WTC11 (cell line): ENCODE measurements at regions not wholly inside any gene's neighbourhood (a gene's known extent, or its start where the extent isn't known, plus 50 kb on each side); places are given as distances from the start of the nearest gene placed in this dataset.

Experiments
- ATAC-seq: fragments of 200-7000 bp; cut with Tn5 transposase; 2 replicates; pipeline ENCODE4 v1.10.0; 2021; ENCODE audit warnings: mild to moderate bottlenecking, moderate library complexity
- CTCF ChIA-PET: fragments of 300-600 bp; sonication (Branson Sonifier 250); formaldehyde crosslinking; loops from one replicate; lab custom pipeline; 2021; ENCODE audit warnings: antibody characterized with exemption; lab: Charles Lee
- POLR2A ChIA-PET: fragments of 350-600 bp; sonication (Branson Sonifier 250); formaldehyde crosslinking; loops from one replicate; lab custom pipeline; 2021; ENCODE audit warnings: antibody characterized with exemption; lab: Charles Lee
- DNase-seq: peaks from one replicate; pipeline ENCODE4 v3.0.0; 2021; ENCODE audit warnings: low spot score
- H3K27ac Mint-ChIP-seq: 2 replicates; pipeline ENCODE4 v1.8.0; 2021; ENCODE audit warnings: mixed read lengths
- H3K27me3 Mint-ChIP-seq: 2 replicates; pipeline ENCODE4 v1.8.0; 2021; ENCODE audit warnings: low read depth, mild to moderate bottlenecking, moderate library complexity, mixed read lengths
- H3K36me3 Mint-ChIP-seq: 2 replicates; pipeline ENCODE4 v1.8.0; 2021; ENCODE audit warnings: mixed read lengths
- H3K4me1 Mint-ChIP-seq: 2 replicates; pipeline ENCODE4 v1.8.0; 2022; ENCODE audit warnings: mixed read lengths
- H3K4me3 Mint-ChIP-seq: 2 replicates; pipeline ENCODE4 v1.8.0; 2021; ENCODE audit warnings: mild to moderate bottlenecking, moderate library complexity, mixed read lengths
- H3K9me3 Mint-ChIP-seq: 2 replicates; pipeline ENCODE4 v1.8.0; 2021; ENCODE audit warnings: mixed read lengths
- ATF3 ChIP-seq: sonication (generic); formaldehyde crosslinking; conservative IDR thresholded peaks from 2 replicates; pipeline ENCODE4 v1.8.1; 2022; ENCODE audit warnings: mild to moderate bottlenecking, missing genetic modification reagents
- EMX1 ChIP-seq: fragments of 250-450 bp; sonication (Bioruptor Pico); IDR thresholded peaks from 2 replicates; pipeline ENCODE4 v1.8.0; 2021; ENCODE audit warnings: mild to moderate bottlenecking
- ESRRA ChIP-seq: sonication (generic); formaldehyde crosslinking; IDR thresholded peaks from 2 replicates; pipeline ENCODE4 v1.8.1; 2022; ENCODE audit warnings: mild to moderate bottlenecking, missing genetic modification reagents, borderline replicate concordance
- FOXK1 ChIP-seq: sonication (generic); formaldehyde crosslinking; IDR thresholded peaks from 2 replicates; pipeline ENCODE4 v1.8.0; 2022; ENCODE audit warnings: mild to moderate bottlenecking, moderate library complexity, missing genetic modification reagents
- GRHL2 ChIP-seq: fragments of 250-450 bp; sonication (Bioruptor Pico); IDR thresholded peaks from 2 replicates; pipeline ENCODE4 v1.8.0; 2022; ENCODE audit warnings: mild to moderate bottlenecking, moderate library complexity; ENCODE audit not compliant: insufficient replicate concordance, severe bottlenecking
- NFE2L1 ChIP-seq: sonication (generic); formaldehyde crosslinking; IDR thresholded peaks from 2 replicates; pipeline ENCODE4 v1.8.1; 2023; ENCODE audit warnings: missing genetic modification reagents
- OVOL2 ChIP-seq: fragments of 250-450 bp; sonication (Bioruptor Pico); IDR thresholded peaks from 2 replicates; pipeline ENCODE4 v1.9.0; 2021; ENCODE audit warnings: mild to moderate bottlenecking, borderline replicate concordance
- PRDM15 ChIP-seq: sonication (generic); formaldehyde crosslinking; IDR thresholded peaks from 2 replicates; pipeline ENCODE4 v1.8.0; 2022; ENCODE audit warnings: missing genetic modification reagents
- PRRX2 ChIP-seq: fragments of 250-450 bp; sonication (Bioruptor Pico); IDR thresholded peaks from 2 replicates; pipeline ENCODE4 v1.8.0; 2021; ENCODE audit warnings: mild to moderate bottlenecking
- RORB ChIP-seq: fragments of 250-450 bp; sonication (Bioruptor Pico); IDR thresholded peaks from 2 replicates; pipeline ENCODE4 v1.9.0; 2021; ENCODE audit warnings: mild to moderate bottlenecking
- SMAD4 ChIP-seq: sonication (generic); formaldehyde crosslinking; IDR thresholded peaks from 2 replicates; pipeline ENCODE4 v1.8.0; 2022; ENCODE audit warnings: mild to moderate bottlenecking, missing genetic modification reagents
- SP1 ChIP-seq: sonication (generic); formaldehyde crosslinking; conservative IDR thresholded peaks from 2 replicates; pipeline ENCODE4 v1.8.1; 2022; ENCODE audit warnings: missing genetic modification reagents
- TEAD4 ChIP-seq: sonication (generic); formaldehyde crosslinking; IDR thresholded peaks from 2 replicates; pipeline ENCODE4 v1.8.0; 2022; ENCODE audit warnings: mild to moderate bottlenecking, missing genetic modification reagents
- ZNF121 ChIP-seq: sonication (generic); formaldehyde crosslinking; IDR thresholded peaks from 2 replicates; pipeline ENCODE4 v1.8.0; 2023; ENCODE audit warnings: missing genetic modification reagents
- ZNF138 ChIP-seq: sonication (generic); formaldehyde crosslinking; conservative IDR thresholded peaks from 2 replicates; pipeline ENCODE4 v1.8.1; 2022; ENCODE audit warnings: mild to moderate bottlenecking, moderate library complexity, missing genetic modification reagents
- ZNF232 ChIP-seq: sonication (generic); formaldehyde crosslinking; IDR thresholded peaks from 2 replicates; pipeline ENCODE4 v1.8.0; 2022; ENCODE audit warnings: mild to moderate bottlenecking, missing genetic modification reagents
- ZNF396 ChIP-seq: fragments of 250-450 bp; sonication (Bioruptor Pico); IDR thresholded peaks from 2 replicates; pipeline ENCODE4 v1.8.0; 2021; ENCODE audit warnings: mild to moderate bottlenecking, moderate library complexity, borderline replicate concordance
- ZNF416 ChIP-seq: fragments of 250-450 bp; sonication (Bioruptor Pico); IDR thresholded peaks from 2 replicates; pipeline ENCODE4 v1.9.0; 2021; ENCODE audit warnings: mild to moderate bottlenecking, inconsistent platforms
- ZNF423 ChIP-seq: fragments of 250-450 bp; sonication (Bioruptor Pico); IDR thresholded peaks from 2 replicates; pipeline ENCODE4 v2.1.2; 2022; ENCODE audit warnings: mild to moderate bottlenecking, moderate library complexity
- TF ChIP-seq, protein P1 (sequence below): sonication (generic); formaldehyde crosslinking; IDR thresholded peaks from 2 replicates; pipeline ENCODE4 v1.8.1; 2022; ENCODE audit warnings: missing genetic modification reagents, borderline replicate concordance
- TF ChIP-seq, protein P2 (sequence below): sonication (generic); formaldehyde crosslinking; IDR thresholded peaks from 2 replicates; pipeline ENCODE4 v1.8.0; 2022; ENCODE audit warnings: mild to moderate bottlenecking, missing genetic modification reagents
- TF ChIP-seq, protein P3 (sequence below): sonication (generic); formaldehyde crosslinking; IDR thresholded peaks from 2 replicates; pipeline ENCODE4 v1.8.0; 2022; ENCODE audit warnings: mild to moderate bottlenecking, missing genetic modification reagents
- TF ChIP-seq, protein P4 (sequence below): fragments of 250-450 bp; sonication (Bioruptor Pico); IDR thresholded peaks from 2 replicates; pipeline ENCODE4 v1.9.0; 2021; ENCODE audit warnings: mild to moderate bottlenecking

GRCh38 chr7:52504561-52504960 is 530.9 kb upstream of the POM121L12 start:
- Mint-ChIP-seq H3K27me3 (no peaks in the 10 kb centered on the region), H3K4me1 (peaks cover 5% of the 10 kb centered on the region; the same call in 1 of the 2 replicates), H3K27ac (no peak overlapping the region), H3K9me3 (no peaks in the 10 kb centered on the region), H3K4me3 (no peak overlapping the region), H3K36me3 (no peaks in the 10 kb centered on the region)
- no peak for DNase-seq
- POLR2A ChIA-PET: no interaction called here
- CTCF ChIA-PET: no interaction called here
- ATAC-seq: no peak
- TF ChIP-seq ZNF138 (CRISPR knock-in tag) (no peak), FOXK1 (CRISPR knock-in tag) (no peak), TEAD4 (CRISPR knock-in tag) (no peak), GRHL2 (CRISPR knock-in tag) (no peak)
- TF ChIP-seq, protein P1, sequence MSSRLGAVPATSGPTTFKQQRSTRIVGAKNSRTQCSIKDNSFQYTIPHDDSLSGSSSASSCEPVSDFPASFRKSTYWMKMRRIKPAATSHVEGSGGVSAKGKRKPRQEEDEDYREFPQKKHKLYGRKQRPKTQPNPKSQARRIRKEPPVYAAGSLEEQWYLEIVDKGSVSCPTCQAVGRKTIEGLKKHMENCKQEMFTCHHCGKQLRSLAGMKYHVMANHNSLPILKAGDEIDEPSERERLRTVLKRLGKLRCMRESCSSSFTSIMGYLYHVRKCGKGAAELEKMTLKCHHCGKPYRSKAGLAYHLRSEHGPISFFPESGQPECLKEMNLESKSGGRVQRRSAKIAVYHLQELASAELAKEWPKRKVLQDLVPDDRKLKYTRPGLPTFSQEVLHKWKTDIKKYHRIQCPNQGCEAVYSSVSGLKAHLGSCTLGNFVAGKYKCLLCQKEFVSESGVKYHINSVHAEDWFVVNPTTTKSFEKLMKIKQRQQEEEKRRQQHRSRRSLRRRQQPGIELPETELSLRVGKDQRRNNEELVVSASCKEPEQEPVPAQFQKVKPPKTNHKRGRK (CRISPR knock-in tag): no peak
- TF ChIP-seq, protein P2, sequence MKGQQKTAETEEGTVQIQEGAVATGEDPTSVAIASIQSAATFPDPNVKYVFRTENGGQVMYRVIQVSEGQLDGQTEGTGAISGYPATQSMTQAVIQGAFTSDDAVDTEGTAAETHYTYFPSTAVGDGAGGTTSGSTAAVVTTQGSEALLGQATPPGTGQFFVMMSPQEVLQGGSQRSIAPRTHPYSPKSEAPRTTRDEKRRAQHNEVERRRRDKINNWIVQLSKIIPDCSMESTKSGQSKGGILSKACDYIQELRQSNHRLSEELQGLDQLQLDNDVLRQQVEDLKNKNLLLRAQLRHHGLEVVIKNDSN: no peak

DNA sequence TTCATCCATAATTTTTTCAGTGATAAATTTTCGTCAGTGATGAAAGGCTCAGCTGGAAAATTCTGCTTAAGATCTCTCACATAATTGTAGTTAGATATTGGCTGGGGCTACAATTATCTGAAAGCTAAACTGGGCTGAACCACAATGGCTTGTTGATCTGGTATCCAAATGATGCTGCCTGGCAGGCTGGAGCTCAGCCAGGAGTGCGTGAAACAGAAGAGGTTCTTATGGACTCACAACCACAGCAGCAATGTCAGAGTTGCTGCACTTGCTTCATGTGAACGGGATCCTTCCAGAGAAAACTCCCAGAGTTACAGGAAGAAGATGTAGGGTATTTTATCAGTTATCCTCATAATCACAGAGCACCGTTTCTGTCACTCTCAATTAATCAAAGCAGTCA is 533.2 kb upstream of the POM121L12 start:
- Mint-ChIP-seq H3K36me3 (no peaks in the 10 kb centered on the region), H3K9me3 (no peaks in the 10 kb centered on the region), H3K27ac (no peak overlapping the region), H3K27me3 (no peaks in the 10 kb centered on the region), H3K4me3 (no peak overlapping the region), H3K4me1 (peaks cover 5% of the 10 kb centered on the region; the same call in 1 of the 2 replicates)
- ChIA-PET CTCF (no interaction called here), POLR2A (no interaction called here)
- ATAC-seq (no peak), DNase-seq (no peak)
- TF ChIP-seq NFE2L1 (CRISPR knock-in tag): no peak
- no peak for TF ChIP-seq PRRX2 (CRISPR knock-in tag)
- no peak for TF ChIP-seq ATF3 (CRISPR knock-in tag)
- TF ChIP-seq ZNF138 (CRISPR knock-in tag): no peak
- no peak for TF ChIP-seq RORB (CRISPR knock-in tag)
- no peak for TF ChIP-seq OVOL2 (CRISPR knock-in tag)
- TF ChIP-seq ZNF416 (CRISPR knock-in tag): no peak
- no peak for TF ChIP-seq ESRRA
- no peak for TF ChIP-seq ZNF121 (CRISPR knock-in tag)
- TF ChIP-seq, protein P3, sequence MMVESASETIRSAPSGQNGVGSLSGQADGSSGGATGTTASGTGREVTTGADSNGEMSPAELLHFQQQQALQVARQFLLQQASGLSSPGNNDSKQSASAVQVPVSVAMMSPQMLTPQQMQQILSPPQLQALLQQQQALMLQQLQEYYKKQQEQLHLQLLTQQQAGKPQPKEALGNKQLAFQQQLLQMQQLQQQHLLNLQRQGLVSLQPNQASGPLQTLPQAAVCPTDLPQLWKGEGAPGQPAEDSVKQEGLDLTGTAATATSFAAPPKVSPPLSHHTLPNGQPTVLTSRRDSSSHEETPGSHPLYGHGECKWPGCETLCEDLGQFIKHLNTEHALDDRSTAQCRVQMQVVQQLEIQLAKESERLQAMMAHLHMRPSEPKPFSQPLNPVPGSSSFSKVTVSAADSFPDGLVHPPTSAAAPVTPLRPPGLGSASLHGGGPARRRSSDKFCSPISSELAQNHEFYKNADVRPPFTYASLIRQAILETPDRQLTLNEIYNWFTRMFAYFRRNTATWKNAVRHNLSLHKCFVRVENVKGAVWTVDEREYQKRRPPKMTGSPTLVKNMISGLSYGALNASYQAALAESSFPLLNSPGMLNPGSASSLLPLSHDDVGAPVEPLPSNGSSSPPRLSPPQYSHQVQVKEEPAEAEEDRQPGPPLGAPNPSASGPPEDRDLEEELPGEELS (CRISPR knock-in tag): no peak
- TF ChIP-seq, protein P4, sequence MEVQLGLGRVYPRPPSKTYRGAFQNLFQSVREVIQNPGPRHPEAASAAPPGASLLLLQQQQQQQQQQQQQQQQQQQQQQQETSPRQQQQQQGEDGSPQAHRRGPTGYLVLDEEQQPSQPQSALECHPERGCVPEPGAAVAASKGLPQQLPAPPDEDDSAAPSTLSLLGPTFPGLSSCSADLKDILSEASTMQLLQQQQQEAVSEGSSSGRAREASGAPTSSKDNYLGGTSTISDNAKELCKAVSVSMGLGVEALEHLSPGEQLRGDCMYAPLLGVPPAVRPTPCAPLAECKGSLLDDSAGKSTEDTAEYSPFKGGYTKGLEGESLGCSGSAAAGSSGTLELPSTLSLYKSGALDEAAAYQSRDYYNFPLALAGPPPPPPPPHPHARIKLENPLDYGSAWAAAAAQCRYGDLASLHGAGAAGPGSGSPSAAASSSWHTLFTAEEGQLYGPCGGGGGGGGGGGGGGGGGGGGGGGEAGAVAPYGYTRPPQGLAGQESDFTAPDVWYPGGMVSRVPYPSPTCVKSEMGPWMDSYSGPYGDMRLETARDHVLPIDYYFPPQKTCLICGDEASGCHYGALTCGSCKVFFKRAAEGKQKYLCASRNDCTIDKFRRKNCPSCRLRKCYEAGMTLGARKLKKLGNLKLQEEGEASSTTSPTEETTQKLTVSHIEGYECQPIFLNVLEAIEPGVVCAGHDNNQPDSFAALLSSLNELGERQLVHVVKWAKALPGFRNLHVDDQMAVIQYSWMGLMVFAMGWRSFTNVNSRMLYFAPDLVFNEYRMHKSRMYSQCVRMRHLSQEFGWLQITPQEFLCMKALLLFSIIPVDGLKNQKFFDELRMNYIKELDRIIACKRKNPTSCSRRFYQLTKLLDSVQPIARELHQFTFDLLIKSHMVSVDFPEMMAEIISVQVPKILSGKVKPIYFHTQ (CRISPR knock-in tag): no peak
- no peak for TF ChIP-seq EMX1 (CRISPR knock-in tag)
- TF ChIP-seq SP1 (CRISPR knock-in tag): no peak
- no peak for TF ChIP-seq ZNF396
- no peak for TF ChIP-seq SMAD4 (CRISPR knock-in tag)
- TF ChIP-seq ZNF232 (CRISPR knock-in tag): no peak
- no peak for TF ChIP-seq PRDM15 (CRISPR knock-in tag)
- TF ChIP-seq ZNF423: no peak
